ENCODE measurements at regions not wholly inside any gene's neighbourhood (a gene's known extent, or its start where the extent isn't known, plus 50 kb on each side); places are given as distances from the start of the nearest gene placed in this dataset.

GRCh38 chr18:57913686-57914085 is 110.6 kb upstream of the ATP8B1 start:
- Histone ChIP-seq H3K27ac (no peak overlapping the region), H3K9me3 (no peaks in the 10 kb centered on the region), H3K27me3 (no peaks in the 10 kb centered on the region), H3K4me3 (no peak overlapping the region), H3K36me3 (no peaks in the 10 kb centered on the region), H3K4me1 (no peaks in the 10 kb centered on the region)
- 85% methylated on average over 5 of the region's 5 CpGs for WGBS (ENCODE audit: insufficient coverage, low coverage, low lambda C conversion rate, missing lambda C conversion rate)
- ATAC-seq (no peak), DNase-seq (no peak)
- TF ChIP-seq POLR2A (IDR thresholded peaks at IDR 0.05) (no peak), CTCF (IDR thresholded peaks at IDR 0.05) (no peak)
- intact Hi-C loops (cut with DNase I), result no loop called here

- H3K36me3 ChIP-seq, result no peaks in the 10 kb centered on the region
- no peak for DNase-seq
These were observed 107.7 kb upstream of the ATP8B1 start for GRCh38 chr18:57910817-57911216.

GRCh38 chr18:57910134-57910533 is 107.0 kb upstream of the ATP8B1 start:
- no peak overlapping the region for H3K4me3 ChIP-seq
- no peak for ATAC-seq
- H3K27me3 ChIP-seq, result no peaks in the 10 kb centered on the region
- H3K9me3 ChIP-seq, result no peaks in the 10 kb centered on the region
- TF ChIP-seq POLR2A (IDR thresholded peaks at IDR 0.05) (no peak), CTCF (IDR thresholded peaks at IDR 0.05) (no peak)
- H3K4me1 ChIP-seq, result peaks cover 0 to 4% (median 0%) of the 10 kb centered on the region in 4 donors
- WGBS (ENCODE audit: insufficient coverage, low coverage, low lambda C conversion rate, missing lambda C conversion rate), result 39% methylated on average over 2 of the region's 2 CpGs
- DNase-seq, result no peak
- H3K27ac ChIP-seq, result no peak overlapping the region
- H3K36me3 ChIP-seq, result no peaks in the 10 kb centered on the region
- intact Hi-C loops (cut with DNase I), result no loop called here

More at GRCh38 chr18:57910817-57911216, 107.7 kb upstream of the ATP8B1 start:
- 67% methylated on average over 4 of the region's 7 CpGs for WGBS (ENCODE audit: insufficient coverage, low coverage, low lambda C conversion rate, missing lambda C conversion rate)
- Histone ChIP-seq H3K4me1 (peaks cover 0 to 4% (median 0%) of the 10 kb centered on the region in 4 donors), H3K27me3 (no peaks in the 10 kb centered on the region), H3K4me3 (no peak overlapping the region), H3K27ac (no peak overlapping the region), H3K9me3 (no peaks in the 10 kb centered on the region)
- ATAC-seq, result peak; percentile 14 to 48 (median 40)
- intact Hi-C loops (cut with DNase I), result no loop called here
- TF ChIP-seq CTCF (IDR thresholded peaks at IDR 0.05) (peak; percentile 13 to 31 (median 22)), POLR2A (IDR thresholded peaks at IDR 0.05) (no peak)

DNA sequence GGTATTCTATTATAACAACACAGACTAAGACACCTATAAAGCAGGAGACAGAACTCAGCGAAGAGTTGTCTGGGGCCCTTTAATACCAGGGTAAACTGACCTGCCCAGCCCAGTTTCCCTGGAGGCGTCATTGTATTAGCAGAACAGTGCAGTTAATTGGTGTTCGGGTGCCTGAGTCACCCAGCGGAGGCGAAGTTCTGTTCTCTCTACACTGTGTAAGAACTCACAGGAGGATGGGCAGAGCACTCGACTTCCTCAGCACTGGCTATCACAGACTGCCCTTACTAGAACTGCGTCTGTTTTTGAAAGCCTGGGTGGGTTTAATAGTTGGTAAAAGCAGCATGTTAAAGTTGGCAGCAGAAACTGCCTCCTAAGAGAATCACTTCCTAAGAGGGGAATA is 106.5 kb upstream of the ATP8B1 start:
- Histone ChIP-seq H3K27ac (no peak overlapping the region), H3K27me3 (no peaks in the 10 kb centered on the region), H3K36me3 (no peaks in the 10 kb centered on the region), H3K9me3 (no peaks in the 10 kb centered on the region), H3K4me3 (no peak overlapping the region), H3K4me1 (peaks cover 0 to 4% (median 0%) of the 10 kb centered on the region in 4 donors)
- intact Hi-C loops (cut with DNase I), result no loop called here
- no peak for TF ChIP-seq CTCF (IDR thresholded peaks at IDR 0.05)
- TF ChIP-seq POLR2A (IDR thresholded peaks at IDR 0.05), result no peak
- ATAC-seq (no peak), DNase-seq (no peak)
- 88% methylated on average over 4 of the region's 7 CpGs for WGBS (ENCODE audit: insufficient coverage, low coverage, low lambda C conversion rate, missing lambda C conversion rate)

GRCh38 chr18:57908092-57908491 is 105.0 kb upstream of the ATP8B1 start:
- ATAC-seq (peak in 3 of 4 donors; percentile 35 to 62 (median 39)), DNase-seq (no peak)
- H3K9me3 ChIP-seq, result no peaks in the 10 kb centered on the region
- peaks cover 0 to 4% (median 0%) of the 10 kb centered on the region in 4 donors for H3K4me1 ChIP-seq
- H3K36me3 ChIP-seq, result no peaks in the 10 kb centered on the region
- H3K4me3 ChIP-seq, result no peak overlapping the region
- no peak for TF ChIP-seq CTCF (IDR thresholded peaks at IDR 0.05)
- no peak for TF ChIP-seq POLR2A (IDR thresholded peaks at IDR 0.05)
- intact Hi-C loops (cut with DNase I), result no loop called here
- H3K27ac ChIP-seq, result no peak overlapping the region
- H3K27me3 ChIP-seq, result no peaks in the 10 kb centered on the region
- WGBS (ENCODE audit: insufficient coverage, low coverage, low lambda C conversion rate, missing lambda C conversion rate), result 38% methylated on average over 1 of the region's 1 CpG
